Mesenchymal stem cell (in vitro differentiated cells and primary cell): ENCODE measurements at regions not wholly inside any gene's neighbourhood (a gene's known extent, or its start where the extent isn't known, plus 50 kb on each side); places are given as distances from the start of the nearest gene placed in this dataset.

Experiments used
- DNase-seq: peaks from one replicate; pipeline ENCODE4 v3.0.0-alpha.2; 2013
- H2AFZ ChIP-seq: one replicate; pipeline ENCODE4 v1.6.1; 2013; ENCODE audit warnings: low read depth, mild to moderate bottlenecking, control low read depth, inconsistent platforms, low read length, moderate library complexity
- H2AK5ac ChIP-seq: 2 replicates; pipeline ENCODE4 v1.6.1; 2013; ENCODE audit warnings: low read length, moderate library complexity, mild to moderate bottlenecking, inconsistent platforms; ENCODE audit not compliant: severe bottlenecking
- H2BK120ac ChIP-seq: one replicate; pipeline ENCODE4 v1.6.1; 2013; ENCODE audit warnings: low read depth, mild to moderate bottlenecking, inconsistent platforms, low read length, moderate library complexity
- H2BK12ac ChIP-seq, 2 experiments: one replicate each; pipeline ENCODE4 v1.6.1; 2013; ENCODE audit warnings: inconsistent platforms in 2 of 2, low read length in 2 of 2, mild to moderate bottlenecking in 2 of 2, moderate library complexity in 2 of 2, control low read depth in 1 of 2
- H2BK15ac ChIP-seq: one replicate; pipeline ENCODE4 v1.6.1; 2013; ENCODE audit warnings: mild to moderate bottlenecking, low read depth, inconsistent platforms; ENCODE audit not compliant: poor library complexity, severe bottlenecking
- H2BK5ac ChIP-seq: 2 replicates; pipeline ENCODE4 v1.6.1; 2013; ENCODE audit warnings: low read depth, mild to moderate bottlenecking, low read length, control low read depth, inconsistent platforms; ENCODE audit not compliant: poor library complexity, severe bottlenecking
- H3K14ac ChIP-seq, 2 experiments: one replicate each; pipeline ENCODE4 v1.6.1; 2013; ENCODE audit warnings: inconsistent platforms in 2 of 2, low read length in 2 of 2, control low read depth in 1 of 2, mild to moderate bottlenecking in 1 of 2, moderate library complexity in 1 of 2
- H3K18ac ChIP-seq, 2 experiments: one replicate each; pipeline ENCODE4 v1.6.1; 2013; ENCODE audit warnings: inconsistent platforms in 2 of 2, low read length in 2 of 2, control low read depth in 1 of 2, low read depth in 1 of 2, mild to moderate bottlenecking in 1 of 2
- H3K23ac ChIP-seq, 2 experiments: one replicate each; pipeline ENCODE4 v1.6.1; 2013; ENCODE audit warnings: inconsistent platforms in 2 of 2, low read length in 2 of 2, mild to moderate bottlenecking in 2 of 2, moderate library complexity in 2 of 2, control low read depth in 1 of 2
- H3K27ac ChIP-seq: 2 replicates; pipeline ENCODE4 v1.5.1; 2013; ENCODE audit warnings: mild to moderate bottlenecking, moderate library complexity, low read length, control low read depth, inconsistent platforms; ENCODE audit not compliant: poor library complexity, severe bottlenecking
- H3K27me3 ChIP-seq, 2 experiments: 2 replicates each; pipeline versions ENCODE4 v1.6.1 to v1.7.0; 2013; ENCODE audit warnings: low read length in 2 of 2, mild to moderate bottlenecking in 2 of 2, moderate library complexity in 2 of 2, control low read depth in 1 of 2, inconsistent platforms in 1 of 2; ENCODE audit not compliant: control insufficient read depth in 1 of 2, insufficient read depth in 1 of 2
- H3K36me3 ChIP-seq, 2 experiments: 2 replicates each; pipeline versions ENCODE4 v1.6.1 to v1.7.0; 2013; ENCODE audit warnings: low read length in 2 of 2, control low read depth in 1 of 2, inconsistent platforms in 1 of 2, low read depth in 1 of 2, mild to moderate bottlenecking in 1 of 2; ENCODE audit not compliant: insufficient read depth in 2 of 2, control insufficient read depth in 1 of 2
- H3K4ac ChIP-seq, 2 experiments: one replicate each; pipeline ENCODE4 v1.6.1; 2013; ENCODE audit warnings: inconsistent platforms in 2 of 2, low read length in 2 of 2, mild to moderate bottlenecking in 2 of 2, moderate library complexity in 2 of 2, control low read depth in 1 of 2, low read depth in 1 of 2
- H3K4me1 ChIP-seq: 2 replicates; pipeline ENCODE4 v1.6.1; 2013; ENCODE audit warnings: low read depth, low read length, control low read depth; ENCODE audit not compliant: control insufficient read depth, insufficient read depth
- H3K4me2 ChIP-seq: 2 replicates; pipeline ENCODE4 v1.6.1; 2013; ENCODE audit warnings: low read length, mild to moderate bottlenecking, inconsistent platforms; ENCODE audit not compliant: poor library complexity, severe bottlenecking
- H3K4me3 ChIP-seq, 2 experiments: 2 replicates each; pipeline versions ENCODE4 v1.5.1 to v1.7.0; 2013; ENCODE audit warnings: low read length in 2 of 2, mild to moderate bottlenecking in 2 of 2, control low read depth in 1 of 2, low read depth in 1 of 2; ENCODE audit not compliant: insufficient read depth in 1 of 2
- H3K79me1 ChIP-seq: replicated peaks from 2 replicates; pipeline ENCODE4 v1.6.1; 2013; ENCODE audit warnings: mild to moderate bottlenecking, control low read depth, low read length, inconsistent platforms; ENCODE audit not compliant: poor library complexity, severe bottlenecking
- H3K9ac ChIP-seq: 2 replicates; pipeline ENCODE4 v1.7.0; 2013; ENCODE audit warnings: mild to moderate bottlenecking, low read length, moderate library complexity
- H3K9me3 ChIP-seq: 2 replicates; pipeline ENCODE4 v1.7.0; 2013; ENCODE audit warnings: mild to moderate bottlenecking, low read length; ENCODE audit not compliant: control insufficient read depth
- H4K8ac ChIP-seq: one replicate; pipeline ENCODE4 v1.6.1; 2013; ENCODE audit warnings: inconsistent platforms, mild to moderate bottlenecking, low read length, moderate library complexity
- H4K91ac ChIP-seq: one replicate; pipeline ENCODE4 v1.6.1; 2013; ENCODE audit warnings: mild to moderate bottlenecking, low read length, inconsistent platforms
- WGBS: methylation state at CpG from one replicate; pipeline ENCODE4 v1.1.7; 2013; ENCODE audit warnings: mixed read lengths; 5-methylcytosine and 5-hydroxymethylcytosine counted together

DNA sequence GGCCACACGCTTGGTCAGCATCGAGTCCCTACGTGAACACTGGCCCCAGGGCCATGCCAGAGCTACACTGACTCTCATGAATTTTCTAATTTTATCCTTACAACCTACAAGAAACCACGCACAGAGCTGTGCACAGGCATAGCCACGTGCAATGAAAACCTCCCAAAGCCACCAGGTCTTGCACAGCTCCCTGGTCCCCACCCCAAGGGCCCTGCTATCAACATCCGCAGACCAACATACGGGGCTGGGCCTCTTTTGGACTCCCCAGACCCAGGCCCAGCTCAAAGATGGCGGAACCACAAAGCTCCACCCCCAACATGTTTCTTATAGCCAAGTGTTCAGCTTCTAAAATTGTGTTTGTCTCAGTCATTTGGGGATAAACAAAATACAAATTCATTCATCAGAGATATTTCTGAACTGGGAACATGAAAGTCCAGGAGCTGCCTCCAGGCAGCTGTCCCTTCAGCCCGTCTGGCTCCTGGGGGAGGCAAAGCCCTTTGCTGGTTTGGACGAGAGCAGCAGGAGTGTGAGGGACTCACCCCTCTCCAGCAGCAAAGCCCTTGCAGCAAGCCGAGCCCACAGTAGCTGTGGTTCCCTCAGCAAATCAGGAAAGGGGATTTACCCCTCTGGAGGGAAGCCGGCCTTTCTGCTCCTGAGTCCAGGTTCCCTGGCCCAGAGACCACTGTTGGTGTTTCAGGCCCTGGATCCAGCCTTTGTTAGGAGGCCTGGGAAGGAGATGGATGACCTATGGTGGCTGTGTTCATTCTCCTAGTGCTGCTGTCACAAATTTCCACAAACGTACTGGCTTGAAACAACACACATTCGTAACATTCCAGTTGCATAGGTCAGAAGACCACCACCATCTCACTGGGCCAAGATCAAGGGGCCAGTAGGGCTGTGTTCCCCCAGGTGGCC, 75.1 kb downstream of the OAT start:
- Histone ChIP-seq H2BK120ac (no peak overlapping the region), H3K4me1 (peaks cover 27% of the 10 kb centered on the region), H4K91ac (peak overlapping the region; percentile 34), H2AK5ac (no peak overlapping the region), H2BK15ac (peak overlapping the region; percentile 73), H3K23ac (no peak overlapping the region), H3K9ac (no peak overlapping the region), H3K27ac (no peak overlapping the region), H2BK12ac (peak overlapping the region in 1 of 2 experiments; percentile 70), H3K79me1 (no peaks in the 10 kb centered on the region), H3K18ac (peak overlapping the region; percentile 42 to 54), H3K9me3 (no peaks in the 10 kb centered on the region), H2BK5ac (no peak overlapping the region), H3K4me2 (no peak overlapping the region), H3K14ac (no peak overlapping the region), H3K4me3 (no peak overlapping the region), H2AFZ (no peak overlapping the region), H3K4ac (peak overlapping the region in 1 of 2 experiments; percentile 24), H3K36me3 (no peaks in the 10 kb centered on the region), H3K27me3 (peaks cover 0 to under 1% of the 10 kb centered on the region in 2 experiments), H4K8ac (peak overlapping the region; percentile 22)
- 86% methylated on average over 13 of the region's 14 CpGs for WGBS
- DNase-seq = no peak

DNA sequence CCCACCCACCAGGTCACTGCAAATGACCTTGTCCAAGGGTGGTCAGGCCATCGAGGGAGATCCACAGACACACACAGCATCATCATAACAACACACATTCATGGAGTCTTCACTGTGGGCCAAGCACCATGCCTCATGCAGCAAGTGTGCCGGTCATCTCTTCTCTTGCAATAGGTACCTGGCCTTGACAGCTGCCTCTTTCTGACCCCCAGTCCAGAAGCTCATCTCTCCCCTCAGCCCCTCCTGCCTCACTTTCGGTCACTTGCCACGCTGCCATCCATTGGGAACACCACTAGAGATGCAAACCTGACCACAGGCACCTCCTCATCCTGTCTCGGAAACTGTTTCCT, 75.9 kb downstream of the OAT start:
- Histone ChIP-seq H2BK5ac (no peak overlapping the region), H3K4me3 (no peak overlapping the region), H3K4me1 (peaks cover 27% of the 10 kb centered on the region), H4K91ac (peak overlapping the region; percentile 84), H3K4me2 (no peak overlapping the region), H3K79me1 (no peaks in the 10 kb centered on the region), H2AFZ (no peak overlapping the region), H3K4ac (peak overlapping the region in 1 of 2 experiments; percentile 73), H3K36me3 (no peaks in the 10 kb centered on the region), H3K14ac (peak overlapping the region in 1 of 2 experiments; percentile 30), H3K23ac (no peak overlapping the region), H3K27me3 (no peaks in the 10 kb centered on the region), H2BK15ac (peak overlapping the region; percentile 44), H2AK5ac (no peak overlapping the region), H2BK120ac (peak overlapping the region; percentile 61), H3K9me3 (no peaks in the 10 kb centered on the region), H3K27ac (no peak overlapping the region), H3K9ac (no peak overlapping the region), H2BK12ac (peak overlapping the region; percentile 46 to 100), H4K8ac (peak overlapping the region; percentile 76), H3K18ac (peak overlapping the region; percentile 62 to 92)
- no peak for DNase-seq
- WGBS = 88% methylated on average over 5 of the region's 5 CpGs

DNA sequence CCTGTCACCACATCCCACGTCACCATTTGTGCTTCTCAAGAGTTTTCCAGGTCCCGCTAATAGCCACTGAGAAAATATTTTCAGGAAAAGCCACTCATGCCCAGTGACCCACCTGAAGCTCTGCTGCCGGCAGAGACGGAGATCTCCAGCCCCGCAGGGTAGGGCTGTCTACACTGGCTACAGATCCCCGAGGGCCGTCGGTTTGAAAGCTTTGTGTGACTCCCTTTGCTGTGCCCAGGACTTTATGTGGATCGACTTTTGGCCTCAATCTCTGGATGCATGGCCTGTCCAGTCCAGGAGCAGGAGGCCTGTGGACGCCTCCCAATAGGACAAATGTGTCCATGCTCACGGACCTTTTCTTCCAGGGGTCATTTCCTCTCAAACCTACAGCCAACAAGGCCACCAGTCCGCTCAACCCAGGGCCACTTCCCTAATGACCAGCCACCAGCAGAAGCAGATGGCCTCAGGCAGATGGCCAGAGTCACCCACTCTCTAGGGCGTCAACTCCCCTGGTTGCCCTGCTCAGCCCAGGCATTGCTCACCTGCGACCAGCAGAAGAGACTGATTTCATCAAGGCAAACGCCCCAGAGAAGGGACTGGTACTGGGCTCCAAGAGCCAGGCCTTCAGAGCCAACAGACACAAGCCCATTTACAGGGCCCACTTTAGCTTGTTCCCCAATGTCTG, 76.4 kb downstream of the OAT start:
- H3K27me3 ChIP-seq = no peaks in the 10 kb centered on the region
- H3K4ac ChIP-seq = peak overlapping the region; percentile 73 to 93
- H2BK12ac ChIP-seq = peak overlapping the region; percentile 56 to 100
- WGBS = 89% methylated on average over 15 of the region's 15 CpGs
- peak overlapping the region; percentile 44 for H2BK15ac ChIP-seq
- H3K27ac ChIP-seq = no peak overlapping the region
- H3K9me3 ChIP-seq = no peaks in the 10 kb centered on the region
- no peak overlapping the region for H3K4me3 ChIP-seq
- no peaks in the 10 kb centered on the region for H3K79me1 ChIP-seq
- no peaks in the 10 kb centered on the region for H3K36me3 ChIP-seq
- H3K23ac ChIP-seq = no peak overlapping the region
- no peak overlapping the region for H2AK5ac ChIP-seq
- no peak for DNase-seq
- no peak overlapping the region for H3K9ac ChIP-seq
- H3K18ac ChIP-seq = peak overlapping the region; percentile 92 to 98
- no peak overlapping the region for H2AFZ ChIP-seq
- no peak overlapping the region for H2BK5ac ChIP-seq
- H3K4me2 ChIP-seq = no peak overlapping the region
- peak overlapping the region in 1 of 2 experiments; percentile 78 for H3K14ac ChIP-seq
- H2BK120ac ChIP-seq = peak overlapping the region; percentile 61
- H4K8ac ChIP-seq = peak overlapping the region; percentile 94
- peaks cover 27% of the 10 kb centered on the region for H3K4me1 ChIP-seq
- peak overlapping the region; percentile 84 for H4K91ac ChIP-seq

DNA sequence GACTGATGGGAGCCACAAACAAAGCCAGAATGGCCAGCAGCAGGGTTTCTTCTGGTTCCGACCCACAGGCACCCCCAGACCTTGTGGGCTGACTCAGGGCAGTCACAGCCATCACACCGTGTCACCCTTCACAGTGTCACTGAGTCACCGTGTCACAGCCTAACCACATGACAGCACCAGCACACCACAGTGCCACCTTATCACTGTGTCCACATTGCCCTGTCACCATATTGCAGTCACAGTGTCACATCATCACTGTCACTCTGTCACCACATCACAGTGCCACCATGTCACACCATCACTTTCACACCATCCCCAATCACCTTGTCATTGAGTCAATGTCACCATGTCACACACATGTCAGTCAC, 77.0 kb downstream of the OAT start:
- peak overlapping the region; percentile 70 for H2BK15ac ChIP-seq
- peaks cover 27% of the 10 kb centered on the region for H3K4me1 ChIP-seq
- H3K23ac ChIP-seq = no peak overlapping the region
- H2BK5ac ChIP-seq = no peak overlapping the region
- H3K4me3 ChIP-seq = no peak overlapping the region
- H3K27me3 ChIP-seq = no peaks in the 10 kb centered on the region
- H2AFZ ChIP-seq = no peak overlapping the region
- H3K14ac ChIP-seq = peak overlapping the region in 1 of 2 experiments; percentile 78
- peak overlapping the region; percentile 46 to 93 for H3K4ac ChIP-seq
- H3K36me3 ChIP-seq = no peaks in the 10 kb centered on the region
- no peak overlapping the region for H3K4me2 ChIP-seq
- no peak overlapping the region for H3K9ac ChIP-seq
- H2AK5ac ChIP-seq = no peak overlapping the region
- H4K8ac ChIP-seq = peak overlapping the region; percentile 94
- peak overlapping the region; percentile 81 for H2BK120ac ChIP-seq
- no peak overlapping the region for H3K27ac ChIP-seq
- 52% methylated on average over 3 of the region's 3 CpGs for WGBS
- no peak for DNase-seq
- no peaks in the 10 kb centered on the region for H3K9me3 ChIP-seq
- peak overlapping the region; percentile 84 for H4K91ac ChIP-seq
- peak overlapping the region; percentile 56 to 100 for H2BK12ac ChIP-seq
- H3K18ac ChIP-seq = peak overlapping the region; percentile 92 to 98
- H3K79me1 ChIP-seq = no peaks in the 10 kb centered on the region
